ENCODE measurements at regions not wholly inside any gene's neighbourhood (a gene's known extent, or its start where the extent isn't known, plus 50 kb on each side); places are given as distances from the start of the nearest gene placed in this dataset.
"Not testable (repeated sequence)": the region's sequence is repeated elsewhere in the genome, so short reads cannot be mapped to it uniquely, and the experiment has no call there.

DNA sequence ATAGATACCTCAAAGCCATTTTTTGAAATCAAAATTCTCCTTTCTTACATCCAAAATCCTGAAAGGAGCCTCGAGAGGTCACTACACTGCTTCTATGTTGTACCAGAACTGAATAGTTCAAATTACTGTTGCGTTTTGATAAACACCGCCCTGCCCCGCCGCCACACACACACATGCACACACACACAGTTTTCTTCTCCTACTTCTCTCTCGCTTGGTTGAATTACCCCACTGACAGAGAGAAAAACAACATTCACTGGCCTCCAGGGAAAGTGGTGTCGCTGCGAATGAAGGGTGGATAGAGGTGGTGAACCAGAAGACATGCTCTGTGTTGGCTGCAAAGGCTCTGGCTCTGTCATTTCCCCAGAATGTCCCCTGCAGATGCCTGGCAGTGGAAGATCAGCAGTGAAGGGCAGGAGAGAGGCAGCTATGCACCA, 183.4 kb upstream of the RFC3 start:
- DNase-seq: no peak

DNA sequence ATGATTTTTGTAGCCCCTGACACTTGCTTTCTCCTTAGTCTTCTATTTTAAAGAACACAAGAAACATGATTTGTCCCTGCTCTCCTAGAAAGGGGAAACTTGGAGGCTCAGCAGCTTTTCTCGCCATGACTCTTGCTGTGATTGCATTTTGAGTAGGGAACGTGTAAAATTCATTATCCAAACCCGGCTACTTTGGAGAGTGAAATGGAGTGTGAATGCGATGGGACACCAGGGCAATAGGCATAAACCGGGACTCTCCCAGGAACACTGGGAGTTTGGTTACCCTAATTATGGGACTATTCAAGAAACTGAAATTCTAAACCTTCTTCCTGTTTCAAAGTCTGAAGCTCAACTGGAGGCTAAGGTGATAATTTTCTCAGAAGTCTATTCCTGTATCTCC, 181.7 kb upstream of the RFC3 start:
- DNase-seq: no peak

DNA sequence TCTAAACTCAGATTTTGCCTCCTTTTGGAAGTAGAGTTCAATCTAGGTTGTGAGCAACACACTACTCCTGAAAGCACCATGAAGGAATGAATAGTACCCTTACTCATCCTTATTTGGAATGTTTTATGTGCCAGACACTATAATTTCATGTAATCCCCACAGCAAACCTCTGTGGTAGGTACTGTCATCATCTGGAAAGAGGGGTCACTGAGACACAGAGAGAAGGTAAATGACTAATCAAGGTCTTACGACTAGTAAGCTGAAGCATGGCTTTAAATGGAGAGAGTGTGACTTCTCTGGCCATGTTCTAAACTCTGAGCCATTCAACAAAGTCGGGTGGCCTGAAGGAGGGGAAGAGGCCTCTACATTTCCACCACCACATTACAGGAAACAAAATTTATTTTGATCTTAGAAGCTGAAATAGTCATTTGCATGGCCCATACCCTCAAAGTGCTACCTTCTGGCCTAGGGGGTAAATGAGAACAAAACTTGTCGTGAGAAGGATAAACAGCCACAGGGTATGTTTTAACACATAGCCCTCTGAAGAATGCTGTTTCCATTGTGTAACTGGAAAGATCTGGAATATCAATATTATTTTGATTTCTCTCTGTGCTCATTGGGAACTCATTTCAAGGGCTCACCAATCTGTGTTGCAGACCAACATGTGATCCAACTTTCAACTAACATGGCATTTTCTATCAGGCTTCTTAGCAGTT, 180.8 kb upstream of the RFC3 start:
- no peak for DNase-seq

DNA sequence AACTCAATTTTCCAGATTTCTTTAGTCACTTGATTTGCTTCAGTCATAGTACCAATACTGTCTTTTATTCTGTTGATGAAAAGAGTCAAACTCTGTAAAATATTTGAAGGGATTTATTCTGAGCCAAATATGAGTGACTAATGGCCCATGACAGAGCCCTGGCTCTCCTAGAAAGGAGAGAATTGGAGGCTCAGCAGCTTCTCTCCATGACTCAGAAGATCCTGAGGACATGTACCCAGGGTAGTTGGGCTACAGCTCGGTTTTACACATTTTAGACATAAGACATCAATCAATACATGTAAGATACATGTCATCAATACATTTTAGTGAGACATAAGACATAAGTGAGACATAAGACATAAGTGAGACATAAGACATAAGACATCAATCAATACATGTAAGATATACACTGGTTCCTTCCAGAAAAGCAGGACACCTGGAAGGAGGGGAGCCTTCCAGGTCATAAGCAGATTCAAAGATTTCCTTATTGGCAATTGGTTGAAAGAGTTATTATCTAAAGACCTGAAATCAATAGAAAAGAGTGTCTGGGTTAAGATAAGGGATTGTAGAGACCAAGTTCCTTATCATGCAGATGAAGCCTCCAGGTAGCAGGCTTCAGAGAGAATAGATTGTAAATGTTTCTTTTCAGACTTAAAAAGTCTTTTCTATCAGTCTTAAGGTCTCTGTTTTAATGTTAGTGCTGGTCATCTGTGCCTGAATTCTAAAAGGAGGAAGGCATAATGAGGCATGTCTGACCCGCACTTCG, 179.8 kb upstream of the RFC3 start:
- no peak for DNase-seq

DNA sequence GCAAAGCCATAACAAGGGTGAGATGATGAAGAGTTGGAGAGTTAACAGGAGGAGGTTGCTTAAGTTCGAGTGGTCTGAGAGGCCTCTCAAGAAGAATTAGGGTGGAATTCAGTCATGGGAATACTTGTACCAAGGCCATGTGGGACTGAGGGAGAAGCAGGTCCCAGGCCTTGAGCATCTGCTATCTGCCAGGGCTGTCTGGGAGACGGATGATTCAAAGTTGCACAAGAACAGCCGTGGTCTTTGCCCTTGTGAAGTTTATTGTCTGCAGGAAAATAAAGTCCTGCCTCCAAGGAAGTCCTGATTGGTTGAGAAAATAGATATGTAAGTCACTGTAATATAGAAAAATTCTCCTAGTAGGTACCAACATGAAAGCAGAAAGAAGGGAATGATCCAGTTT, 178.8 kb upstream of the RFC3 start:
- no peak for DNase-seq

DNA sequence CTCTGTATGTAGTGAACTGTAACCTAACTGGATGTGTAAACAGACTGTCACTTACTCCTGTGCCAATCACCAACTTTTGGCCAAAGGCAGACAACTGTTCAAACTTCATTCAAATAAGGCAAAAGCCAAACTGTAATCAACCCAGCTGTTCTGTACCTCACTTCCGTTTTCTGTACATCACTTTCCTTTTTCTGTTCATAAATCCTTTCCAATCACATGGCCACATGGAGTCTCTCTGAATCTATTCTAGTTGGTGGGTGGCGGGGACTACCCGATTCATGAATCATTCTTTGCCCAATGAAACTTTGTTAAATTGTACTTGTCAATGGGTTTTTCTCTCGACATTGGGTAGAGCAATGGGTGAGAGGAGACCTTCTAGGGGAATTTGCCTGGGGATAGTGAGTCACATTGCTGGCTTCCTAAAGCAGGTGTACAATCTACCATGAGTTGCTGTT, 178.3 kb upstream of the RFC3 start:
- no peak for DNase-seq

DNA sequence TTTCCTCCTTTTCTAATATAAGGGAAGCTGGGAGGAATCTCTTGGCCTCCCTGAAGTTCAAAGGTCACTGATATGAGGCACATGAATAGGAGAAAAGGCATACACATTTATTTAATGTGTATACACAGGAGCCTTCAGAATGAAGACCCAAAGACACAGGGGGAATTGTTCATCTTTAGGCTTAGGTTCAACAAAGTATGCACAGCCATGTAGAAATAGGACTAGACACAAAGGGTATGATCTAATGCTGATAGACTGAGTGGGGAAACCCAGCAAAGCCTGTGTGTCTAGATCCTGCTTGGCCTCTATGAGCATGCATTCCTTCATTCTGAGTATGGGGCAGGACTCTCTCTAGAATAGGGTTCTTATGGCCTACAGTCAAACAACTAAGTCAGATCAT, 177.1 kb upstream of the RFC3 start:
- no peak for DNase-seq

DNA sequence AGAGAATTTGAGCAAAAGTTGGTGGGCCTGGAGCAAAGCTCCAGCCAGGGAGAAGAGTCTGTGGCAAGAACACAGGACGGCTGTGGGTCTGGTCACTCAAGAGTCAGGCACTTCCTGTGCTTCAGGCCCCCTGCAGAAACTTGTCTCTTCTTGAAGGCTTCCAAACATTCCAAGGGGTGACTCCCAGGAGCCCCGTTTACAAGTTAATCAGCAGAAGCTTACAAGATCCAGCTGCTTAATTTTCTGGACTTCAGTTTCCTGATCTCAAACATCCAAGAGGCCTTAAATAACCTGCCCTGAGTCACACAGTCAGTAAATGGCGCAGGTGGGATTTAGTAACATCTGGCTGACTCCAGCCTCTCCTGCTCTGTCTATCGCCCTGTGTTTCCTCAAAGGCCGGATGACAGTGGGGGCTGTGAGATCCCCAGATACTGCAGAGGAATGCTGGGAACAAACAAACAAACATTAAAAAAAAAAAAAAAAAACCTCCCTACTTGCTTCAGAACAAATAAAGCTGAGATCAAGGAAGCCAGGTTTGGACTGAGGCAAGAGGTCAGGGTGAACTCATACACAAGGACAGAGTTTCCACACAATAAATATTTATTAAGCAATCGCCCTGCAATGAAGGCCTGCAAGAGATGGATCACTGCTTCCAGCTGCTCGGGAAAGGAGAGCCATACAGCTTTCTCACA, 175.4 kb upstream of the RFC3 start:
- no peak for DNase-seq

DNA sequence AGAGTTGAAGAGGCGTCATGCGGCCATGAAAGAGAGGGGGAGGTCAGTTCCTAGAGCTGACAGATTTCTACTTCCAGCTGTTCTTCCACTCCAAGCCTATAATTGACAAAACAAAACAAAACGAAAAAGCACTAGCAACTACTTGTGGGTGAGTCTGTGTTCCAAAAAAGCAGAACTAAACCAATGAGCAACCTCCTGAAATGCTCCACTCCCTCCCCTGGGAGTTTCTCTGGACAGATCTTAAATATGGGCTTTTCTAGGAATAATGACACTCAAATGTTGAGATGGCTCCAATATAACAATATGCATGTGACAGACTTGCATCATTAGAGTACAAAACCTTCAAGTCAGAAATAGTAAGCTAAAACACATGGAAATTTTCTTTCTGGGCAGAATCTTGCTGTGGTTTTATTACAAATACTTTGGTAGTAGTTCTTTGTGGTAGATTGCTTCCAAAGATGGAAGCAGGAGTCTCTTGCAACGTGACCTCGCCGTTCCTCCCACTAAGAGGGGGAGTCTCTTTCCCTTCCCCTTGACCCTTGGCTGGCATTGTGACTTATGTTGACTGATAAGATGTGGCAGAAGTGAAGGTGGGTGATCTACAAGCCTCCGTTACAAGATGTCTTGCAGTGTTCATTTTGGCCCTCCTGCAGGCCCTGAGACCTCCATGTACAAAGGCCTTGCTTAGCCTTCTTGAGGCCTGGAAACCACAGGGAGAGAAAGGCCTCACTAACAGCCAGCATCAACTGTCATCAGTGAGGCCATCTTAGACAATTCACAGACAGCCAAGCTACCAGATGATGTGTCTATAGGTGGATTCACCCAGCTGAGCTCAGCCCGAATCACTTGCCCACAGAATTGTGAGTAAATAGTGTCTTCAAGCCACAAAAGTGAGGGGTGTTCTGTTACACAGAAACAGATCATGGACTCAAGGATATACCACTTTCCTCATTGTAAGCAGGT, 173.1 kb upstream of the RFC3 start:
- DNase-seq: no peak

DNA sequence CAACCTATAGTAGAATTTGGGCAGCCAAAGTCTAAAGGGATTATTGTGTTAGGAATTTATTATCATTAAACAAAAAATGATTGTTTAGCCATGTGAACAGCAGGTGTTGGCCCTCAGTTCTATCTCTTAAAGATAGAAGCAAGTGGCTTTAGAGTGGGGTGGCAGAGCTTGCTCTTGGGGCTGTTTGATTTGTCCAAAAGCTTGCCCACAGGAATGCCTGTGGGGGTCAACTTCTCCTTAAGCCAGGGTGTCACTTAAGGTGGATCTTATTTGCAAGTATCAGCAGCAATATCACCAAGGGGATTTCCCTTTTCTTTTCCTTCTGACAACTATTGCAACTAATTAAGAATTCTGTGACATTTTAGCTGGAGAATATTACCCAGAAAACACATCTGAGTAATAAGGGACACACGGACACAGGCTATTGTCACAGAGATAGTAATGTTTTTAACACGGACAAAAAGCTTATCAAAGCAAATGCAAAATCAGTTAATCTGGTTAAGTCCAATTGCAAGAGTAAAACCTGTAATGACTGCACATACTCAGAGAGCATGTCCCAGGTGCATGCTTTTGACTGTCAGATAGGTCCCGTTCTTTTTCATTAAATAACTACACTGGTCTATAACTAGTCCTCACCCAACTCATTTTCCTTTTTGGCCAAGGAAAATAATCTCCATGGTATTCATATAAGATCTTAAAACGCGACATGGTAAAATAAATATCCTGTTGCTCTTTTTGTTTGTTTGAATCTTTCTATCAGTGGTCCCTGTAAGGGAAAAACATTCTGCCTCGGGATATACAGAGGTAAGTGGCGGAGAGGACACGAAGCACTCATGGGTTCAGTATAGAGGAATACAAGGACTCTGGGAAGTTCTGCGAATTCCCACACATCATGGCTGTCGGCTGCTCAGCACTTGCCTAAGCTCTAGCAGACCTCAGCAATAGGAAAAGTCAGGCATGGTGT, 172.1 kb upstream of the RFC3 start:
- no peak for DNase-seq

DNA sequence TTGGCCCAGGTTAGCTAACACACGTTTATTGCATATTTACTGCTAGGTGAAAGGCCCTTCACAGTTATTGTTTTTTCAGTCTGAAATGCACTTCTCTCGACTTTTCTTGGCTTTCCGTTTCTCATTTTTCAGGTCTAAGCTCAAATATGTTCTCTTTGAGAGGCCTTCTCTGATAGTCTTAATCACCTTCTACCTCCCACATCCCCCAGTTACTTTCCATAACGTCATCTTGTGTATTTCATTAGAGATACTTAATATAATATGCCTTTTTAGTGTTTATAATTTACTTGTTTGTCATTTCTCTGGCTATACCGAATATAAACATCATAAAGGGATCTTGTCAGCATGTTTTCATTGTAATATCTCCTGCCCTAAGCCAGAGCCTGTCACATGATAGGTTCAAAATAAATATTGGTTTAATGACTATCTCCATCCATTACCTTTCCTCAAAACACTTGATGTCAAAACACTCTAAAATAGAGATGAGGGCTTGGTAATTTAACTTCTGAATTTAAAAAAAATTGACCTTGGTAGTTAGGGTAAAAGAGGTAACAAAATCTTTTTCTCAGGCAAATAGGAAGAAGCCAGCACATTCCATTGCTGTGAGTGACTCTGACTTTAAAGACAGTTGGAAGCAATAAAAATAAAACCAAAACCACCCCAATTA, 168.6 kb upstream of the RFC3 start:
- no peak for DNase-seq

DNA sequence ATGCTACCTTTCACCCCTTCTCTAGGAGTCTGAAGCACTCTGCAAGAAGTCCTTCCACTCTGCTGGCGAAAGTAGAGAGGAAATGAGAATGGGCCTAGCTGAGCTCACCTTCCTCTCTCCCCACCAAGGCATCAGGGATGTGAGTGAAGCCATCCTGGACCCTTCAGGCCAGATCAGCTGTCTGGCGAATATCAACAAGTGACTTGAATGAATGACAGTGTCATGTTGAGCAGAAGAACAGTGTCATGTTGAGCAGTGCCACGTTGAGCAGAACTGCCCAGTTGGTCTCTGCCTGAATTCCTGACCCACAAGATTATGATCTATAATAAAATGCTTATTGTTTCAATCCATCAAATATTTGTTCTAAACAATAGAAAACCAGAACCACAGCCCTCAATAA, 166.2 kb upstream of the RFC3 start:
- no peak for DNase-seq

DNA sequence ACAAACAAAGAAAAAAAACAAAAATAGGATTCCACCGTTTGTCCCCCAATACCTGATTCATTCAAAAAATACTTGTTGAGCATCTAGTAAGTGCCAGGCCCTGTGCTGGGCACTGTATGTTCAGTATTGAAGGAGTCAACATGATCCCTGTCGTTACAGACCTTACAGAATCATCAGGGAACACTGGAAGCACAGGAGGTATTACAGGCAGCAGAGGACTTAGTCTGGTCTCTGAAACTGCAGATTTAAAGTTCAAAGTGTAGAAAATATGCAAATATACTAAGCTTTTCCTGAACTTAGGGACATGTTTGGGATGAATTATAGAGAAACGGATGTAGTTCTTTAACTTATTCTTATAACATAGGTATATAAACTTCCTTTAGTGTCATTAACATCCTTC, 160.7 kb upstream of the RFC3 start:
- DNase-seq: no peak

DNA sequence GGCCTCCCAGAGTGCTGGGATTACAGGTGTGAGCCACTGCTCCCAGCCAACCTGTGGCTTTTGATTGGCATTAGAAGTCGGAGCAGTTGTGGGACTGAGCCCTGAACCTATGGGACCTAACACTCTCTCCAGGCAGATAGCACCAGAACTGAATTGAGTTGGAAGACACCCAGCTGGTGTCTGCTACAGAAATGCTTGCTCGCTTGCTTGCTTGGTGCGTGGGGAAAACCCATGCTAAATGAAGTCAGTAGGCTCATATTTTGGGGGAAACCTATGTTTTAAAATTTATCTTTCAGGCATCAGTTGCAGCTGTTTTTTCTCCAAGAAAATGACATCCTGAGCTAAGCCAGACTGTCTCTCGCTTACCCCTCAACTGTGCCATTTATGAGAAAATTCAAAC, 158.5 kb upstream of the RFC3 start:
- DNase-seq: no peak

DNA sequence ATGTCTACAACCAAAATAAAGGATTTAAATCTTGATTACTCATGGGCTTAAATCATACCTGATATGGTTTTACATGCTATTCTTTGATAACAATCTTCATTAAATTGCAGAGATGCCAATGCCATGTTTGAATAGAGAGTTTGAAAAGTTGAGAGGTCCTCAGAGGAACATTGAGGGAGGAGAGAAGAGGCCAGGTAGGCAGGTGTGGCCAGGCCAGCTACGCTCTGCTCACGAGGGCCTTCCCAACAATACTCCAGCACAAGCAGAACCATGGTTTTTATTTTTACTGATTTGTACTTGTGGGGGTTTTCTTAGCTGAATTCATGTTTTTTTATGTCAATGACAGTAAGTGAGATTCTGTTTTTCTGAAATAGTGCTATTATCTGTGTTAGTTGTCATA, 158.1 kb upstream of the RFC3 start:
- DNase-seq: no peak

DNA sequence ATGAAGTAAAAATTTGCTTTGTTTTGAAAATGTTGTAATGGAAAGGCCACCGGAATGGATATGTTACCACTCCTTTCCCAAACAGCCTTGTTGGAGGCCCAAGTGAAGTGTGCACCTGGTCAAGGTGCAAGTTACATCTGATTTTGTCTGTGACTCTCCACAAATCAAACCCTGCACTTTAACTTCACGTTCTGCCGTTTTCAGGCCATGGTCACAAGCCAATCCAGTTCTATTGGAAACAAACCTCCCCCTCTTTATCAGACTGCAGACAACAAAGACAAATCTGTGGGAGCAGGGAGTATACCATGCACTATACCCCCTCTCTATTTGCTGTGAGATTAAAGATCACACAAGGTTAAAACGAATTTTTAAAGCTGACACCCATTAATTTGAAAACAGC, 155.6 kb upstream of the RFC3 start:
- no peak for DNase-seq

DNA sequence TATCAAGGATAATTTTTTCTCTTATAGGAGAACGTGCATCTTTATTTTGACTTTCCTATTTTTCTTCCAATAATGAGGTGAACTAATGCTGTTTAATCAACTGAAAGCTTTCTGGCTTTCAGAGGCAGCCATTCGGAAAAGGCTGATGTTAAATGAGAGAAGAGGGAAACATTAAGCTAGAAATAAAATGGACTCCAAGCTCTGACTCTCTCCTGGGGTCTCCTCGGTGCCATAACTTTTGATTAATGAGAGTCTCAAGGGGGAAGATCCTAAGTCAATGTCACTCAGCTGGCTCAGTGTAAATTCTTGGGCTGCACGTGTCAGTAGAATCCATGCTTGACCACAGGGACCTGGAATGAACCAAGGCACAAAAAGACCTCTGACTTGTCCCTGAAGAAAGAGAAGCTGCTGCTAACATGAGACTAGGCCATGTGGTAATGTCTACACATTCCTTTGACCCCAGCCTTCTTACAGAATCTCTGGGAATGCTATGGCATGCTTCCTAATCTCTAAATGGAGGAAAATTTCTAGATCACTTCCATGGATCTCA, 152.2 kb upstream of the RFC3 start:
- DNase-seq: no peak

DNA sequence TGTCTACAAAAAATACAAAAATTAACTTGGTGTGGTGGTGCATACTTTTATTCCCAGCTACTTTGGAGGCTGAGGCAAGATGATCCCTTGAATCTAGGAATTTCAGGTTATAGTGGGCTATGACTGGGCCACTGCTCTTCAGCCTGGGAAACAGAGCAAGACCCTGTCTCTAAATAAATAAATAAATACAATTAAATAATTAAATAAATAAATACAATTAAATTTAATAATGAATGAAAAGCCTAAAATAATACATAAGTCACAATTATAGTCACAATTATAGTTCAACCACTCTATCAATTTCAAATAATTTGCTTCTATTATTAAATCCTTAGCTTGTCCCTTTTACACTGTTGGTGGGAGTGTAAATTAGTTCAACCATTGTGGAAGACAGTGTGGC, 146.4 kb upstream of the RFC3 start:
- DNase-seq: no peak

DNA sequence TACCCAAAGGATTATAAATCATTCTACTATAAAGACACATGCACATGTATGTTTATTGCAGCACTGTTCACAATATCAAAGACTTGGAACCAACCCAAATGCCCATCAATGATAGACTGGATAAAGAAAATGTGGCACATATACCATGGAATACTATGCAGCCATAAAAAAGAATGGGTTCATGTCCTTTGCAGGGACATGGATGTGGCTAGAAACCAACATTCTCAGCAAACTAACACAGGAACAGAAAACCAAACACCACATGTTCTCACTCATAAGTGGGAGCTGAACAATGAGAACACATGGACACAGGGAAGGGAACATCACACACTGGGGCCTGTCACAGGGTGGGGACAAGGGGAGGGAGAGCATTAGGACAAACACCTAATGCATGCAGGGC, 145.9 kb upstream of the RFC3 start:
- DNase-seq: not testable (repeated sequence)

Measured in T1000 (cell line).